H9 (cell line): ENCODE measurements at regions not wholly inside any gene's neighbourhood (a gene's known extent, or its start where the extent isn't known, plus 50 kb on each side); places are given as distances from the start of the nearest gene placed in this dataset.

ENCODE experiments used
- DNase-seq: peaks from one replicate; pipeline ENCODE4 v3.0.0-alpha.2; 2017
- H2AFZ ChIP-seq: one replicate; pipeline ENCODE4 v1.6.1; 2013; ENCODE audit warnings: mild to moderate bottlenecking, low read length, control low read depth, moderate library complexity
- H2AK5ac ChIP-seq: 2 replicates; pipeline ENCODE4 v1.6.1; 2013; ENCODE audit warnings: low read length, control low read depth, mixed read lengths; ENCODE audit not compliant: insufficient read length
- H2BK120ac ChIP-seq: one replicate; pipeline ENCODE4 v1.6.1; 2013; ENCODE audit warnings: low read depth, mild to moderate bottlenecking, low read length, control low read depth, inconsistent platforms; ENCODE audit not compliant: poor library complexity, severe bottlenecking
- H2BK12ac ChIP-seq: 2 replicates; pipeline ENCODE4 v1.6.1; 2013; ENCODE audit warnings: low read length, control low read depth, mixed read lengths, low read depth; ENCODE audit not compliant: insufficient read length
- H2BK15ac ChIP-seq: 2 replicates; pipeline ENCODE4 v1.6.1; 2013; ENCODE audit warnings: low read depth, low read length, control low read depth
- H2BK20ac ChIP-seq: one replicate; pipeline ENCODE4 v1.6.1; 2013; ENCODE audit warnings: low read depth, mild to moderate bottlenecking, low read length, control low read depth, inconsistent platforms; ENCODE audit not compliant: poor library complexity, severe bottlenecking
- H2BK5ac ChIP-seq: 2 replicates; pipeline ENCODE4 v1.6.1; 2013; ENCODE audit warnings: low read length, control low read depth, mixed read lengths; ENCODE audit not compliant: insufficient read length
- H3K14ac ChIP-seq: 2 replicates; pipeline ENCODE4 v1.6.1; 2013; ENCODE audit warnings: low read length, control low read depth; ENCODE audit not compliant: insufficient read depth
- H3K18ac ChIP-seq: 2 replicates; pipeline ENCODE4 v1.6.1; 2013; ENCODE audit warnings: low read depth, mild to moderate bottlenecking, mixed read lengths, low read length, control low read depth; ENCODE audit not compliant: insufficient read length
- H3K23ac ChIP-seq: 2 replicates; pipeline ENCODE4 v1.6.1; 2013; ENCODE audit warnings: low read length, control low read depth, mixed read lengths, low read depth; ENCODE audit not compliant: insufficient read length
- H3K23me2 ChIP-seq: 2 replicates; pipeline ENCODE4 v1.6.1; 2013; ENCODE audit warnings: low read depth, mild to moderate bottlenecking, mixed read lengths, low read length, control low read depth; ENCODE audit not compliant: insufficient read length, poor library complexity, severe bottlenecking
- H3K27ac ChIP-seq: 2 replicates; pipeline ENCODE4 v1.5.1; 2013; ENCODE audit warnings: low read length, control low read depth, mixed read lengths, low read depth; ENCODE audit not compliant: insufficient read length
- H3K27me3 ChIP-seq: 2 replicates; pipeline ENCODE4 v1.6.1; 2013; ENCODE audit warnings: low read length, control low read depth, inconsistent platforms; ENCODE audit not compliant: insufficient read depth
- H3K4ac ChIP-seq: 2 replicates; pipeline ENCODE4 v1.6.1; 2013; ENCODE audit warnings: low read depth, mild to moderate bottlenecking, control low read depth, inconsistent platforms, low read length, moderate library complexity
- H3K4me1 ChIP-seq: 2 replicates; pipeline ENCODE4 v1.6.1; 2013; ENCODE audit warnings: low read length, control low read depth, inconsistent platforms; ENCODE audit not compliant: insufficient read depth
- H3K4me2 ChIP-seq: 2 replicates; pipeline ENCODE4 v1.6.1; 2013; ENCODE audit warnings: low read length, control low read depth, mixed read lengths; ENCODE audit not compliant: insufficient read length, insufficient read depth
- H3K56ac ChIP-seq: 2 replicates; pipeline ENCODE4 v1.6.1; 2013; ENCODE audit warnings: low read depth, mild to moderate bottlenecking, mixed read lengths, low read length, control low read depth; ENCODE audit not compliant: insufficient read length
- H3K79me1 ChIP-seq: 2 replicates; pipeline ENCODE4 v1.6.1; 2013; ENCODE audit warnings: low read depth, mild to moderate bottlenecking, moderate library complexity, low read length, control low read depth, inconsistent platforms; ENCODE audit not compliant: insufficient read depth, poor library complexity, severe bottlenecking
- H3K79me2 ChIP-seq: 2 replicates; pipeline ENCODE4 v1.6.1; 2013; ENCODE audit warnings: low read length, control low read depth, inconsistent platforms; ENCODE audit not compliant: insufficient read depth
- H3K9ac ChIP-seq: 2 replicates; pipeline ENCODE4 v1.6.1; 2013; ENCODE audit warnings: low read length, control low read depth, mixed read lengths; ENCODE audit not compliant: insufficient read length; ENCODE audit errors: extremely low read depth
- H3K9me3 ChIP-seq: one replicate; pipeline ENCODE4 v1.6.1; 2013; ENCODE audit warnings: low read depth, low read length, inconsistent platforms; ENCODE audit not compliant: control insufficient read depth
- H3T11ph ChIP-seq: one replicate; pipeline ENCODE4 v1.6.1; 2013; ENCODE audit warnings: mild to moderate bottlenecking, low read length, control low read depth, inconsistent platforms
- H4K20me1 ChIP-seq: one replicate; pipeline ENCODE4 v1.6.1; 2013; ENCODE audit not compliant: control insufficient read depth, insufficient read length, insufficient read depth
- H4K5ac ChIP-seq: 2 replicates; pipeline ENCODE4 v1.6.1; 2013; ENCODE audit warnings: low read depth, mild to moderate bottlenecking, mixed read lengths, low read length, control low read depth; ENCODE audit not compliant: insufficient read length
- H4K8ac ChIP-seq: replicated peaks from 2 replicates; pipeline ENCODE4 v1.6.1; 2013; ENCODE audit warnings: low read length, control low read depth, mixed read lengths, low read depth; ENCODE audit not compliant: insufficient read length
- H4K91ac ChIP-seq: 2 replicates; pipeline ENCODE4 v1.6.1; 2013; ENCODE audit warnings: low read depth, mild to moderate bottlenecking, moderate library complexity, mixed read lengths, low read length, control low read depth; ENCODE audit not compliant: insufficient read length
- H3K27ac Mint-ChIP-seq, 3 experiments: 2 replicates in 2 of 3; 3 replicates in 1 of 3; pipeline ENCODE4 v1.8.0; 2020 to 2021; ENCODE audit warnings: mixed read lengths in 3 of 3, mild to moderate bottlenecking in 1 of 3, moderate library complexity in 1 of 3
- H3K27me3 Mint-ChIP-seq: 2 replicates; pipeline ENCODE4 v1.8.0; 2021; ENCODE audit warnings: low read depth, mild to moderate bottlenecking, moderate library complexity, mixed read lengths
- H3K36me3 Mint-ChIP-seq, 3 experiments: 2 replicates in 2 of 3; 3 replicates in 1 of 3; pipeline ENCODE4 v1.8.0; 2020 to 2021; ENCODE audit warnings: low read depth in 3 of 3, mixed read lengths in 3 of 3; ENCODE audit not compliant: insufficient read depth in 1 of 3
- H3K4me1 Mint-ChIP-seq, 2 experiments: 2 replicates each; pipeline ENCODE4 v1.8.0; 2020; ENCODE audit warnings: mixed read lengths in 2 of 2
- H3K4me3 Mint-ChIP-seq, 2 experiments: 2 replicates in 1 of 2; 3 replicates in 1 of 2; pipeline ENCODE4 v1.8.0; 2020 to 2021; ENCODE audit warnings: mild to moderate bottlenecking in 2 of 2, mixed read lengths in 2 of 2, moderate library complexity in 1 of 2
- H3K9me3 Mint-ChIP-seq, 2 experiments: 2 replicates in 1 of 2; 3 replicates in 1 of 2; pipeline ENCODE4 v1.8.0; 2020; ENCODE audit warnings: mild to moderate bottlenecking in 2 of 2, mixed read lengths in 2 of 2, moderate library complexity in 1 of 2
- WGBS: extraction: QIAGEN DNeasy Blood & Tissue Kit; methylation state at CpG from one replicate; pipeline ENCODE4 v1.1.7; 2013; ENCODE audit warnings: missing lambda C conversion rate, low lambda C conversion rate, mixed read lengths; ENCODE audit not compliant: insufficient read length; ENCODE audit errors: extremely low coverage; 5-methylcytosine and 5-hydroxymethylcytosine counted together
- TF ChIP-seq, protein P1 (sequence below): fragments of 200-600 bp; sonication (generic); conservative IDR thresholded peaks from 3 replicates; pipeline ENCODE4 v1.8.0; 2021; ENCODE audit warnings: antibody characterized with exemption, mild to moderate bottlenecking

DNA sequence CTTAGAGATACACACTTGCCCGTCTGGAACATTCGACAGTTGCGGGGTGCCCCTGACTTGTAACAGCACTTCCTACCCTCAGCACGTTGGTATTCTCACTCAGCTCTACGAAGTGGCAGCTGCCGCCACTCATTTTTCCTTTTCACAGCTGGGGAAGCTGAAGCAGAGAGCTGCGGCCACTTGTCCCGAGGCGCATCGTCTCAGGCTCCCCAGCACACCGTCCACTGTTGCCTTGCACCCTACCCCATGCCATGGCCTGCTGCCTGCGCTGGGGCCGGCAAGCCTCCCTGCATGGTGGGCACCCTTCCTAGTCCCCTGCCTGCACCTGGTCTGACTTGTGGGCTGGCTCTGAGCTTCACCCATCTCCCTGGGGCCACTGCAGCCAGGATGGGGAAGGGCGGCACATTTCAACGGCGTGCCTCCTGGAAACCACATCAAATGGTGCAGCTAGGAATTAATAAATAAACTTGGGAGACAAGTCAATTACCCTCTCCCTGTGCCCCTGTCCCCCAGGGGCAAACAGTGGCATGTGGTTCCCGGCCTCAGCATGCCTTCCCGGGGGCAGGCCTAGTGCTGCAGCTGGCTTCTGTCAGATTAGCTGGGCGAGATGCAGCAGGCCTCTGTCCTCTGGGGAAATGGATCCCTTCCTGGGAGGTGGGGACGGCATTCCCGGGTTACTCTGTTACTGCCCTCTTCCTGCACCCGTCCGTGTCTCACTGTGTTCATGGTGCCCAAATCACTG lies 64.7 kb upstream of the HAAO start:
- Histone ChIP-seq H4K5ac (no peak overlapping the region), H2AK5ac (no peak overlapping the region), H3K27ac (no peak overlapping the region), H4K91ac (no peak overlapping the region), H3K18ac (no peak overlapping the region), H3K4ac (no peak overlapping the region), H4K8ac (no peak overlapping the region), H2BK12ac (no peak overlapping the region), H3K9me3 (no peaks in the 10 kb centered on the region), H3K79me1 (no peaks in the 10 kb centered on the region), H4K20me1 (no peaks in the 10 kb centered on the region), H2AFZ (no peak overlapping the region), H3K23ac (no peak overlapping the region), H3K79me2 (no peaks in the 10 kb centered on the region), H2BK5ac (no peak overlapping the region), H3K4me1 (no peaks in the 10 kb centered on the region), H3K14ac (no peak overlapping the region; the same call in 1 of the 2 replicates), H3K23me2 (no peaks in the 10 kb centered on the region), H3K56ac (no peak overlapping the region), H2BK20ac (no peak overlapping the region), H2BK120ac (no peak overlapping the region), H2BK15ac (no peak overlapping the region), H3K9ac (no peak overlapping the region), H3T11ph (no peak overlapping the region), H3K27me3 (no peaks in the 10 kb centered on the region), H3K4me2 (no peak overlapping the region)
- Mint-ChIP-seq H3K27ac (no peak overlapping the region), H3K27me3 (no peaks in the 10 kb centered on the region; the same call in 1 of the 2 replicates), H3K4me3 (no peak overlapping the region), H3K9me3 (no peaks in the 10 kb centered on the region), H3K4me1 (peaks cover 6 to 23% of the 10 kb centered on the region in 2 experiments), H3K36me3 (no peaks in the 10 kb centered on the region)
- no peak for DNase-seq
- TF ChIP-seq, protein P1, sequence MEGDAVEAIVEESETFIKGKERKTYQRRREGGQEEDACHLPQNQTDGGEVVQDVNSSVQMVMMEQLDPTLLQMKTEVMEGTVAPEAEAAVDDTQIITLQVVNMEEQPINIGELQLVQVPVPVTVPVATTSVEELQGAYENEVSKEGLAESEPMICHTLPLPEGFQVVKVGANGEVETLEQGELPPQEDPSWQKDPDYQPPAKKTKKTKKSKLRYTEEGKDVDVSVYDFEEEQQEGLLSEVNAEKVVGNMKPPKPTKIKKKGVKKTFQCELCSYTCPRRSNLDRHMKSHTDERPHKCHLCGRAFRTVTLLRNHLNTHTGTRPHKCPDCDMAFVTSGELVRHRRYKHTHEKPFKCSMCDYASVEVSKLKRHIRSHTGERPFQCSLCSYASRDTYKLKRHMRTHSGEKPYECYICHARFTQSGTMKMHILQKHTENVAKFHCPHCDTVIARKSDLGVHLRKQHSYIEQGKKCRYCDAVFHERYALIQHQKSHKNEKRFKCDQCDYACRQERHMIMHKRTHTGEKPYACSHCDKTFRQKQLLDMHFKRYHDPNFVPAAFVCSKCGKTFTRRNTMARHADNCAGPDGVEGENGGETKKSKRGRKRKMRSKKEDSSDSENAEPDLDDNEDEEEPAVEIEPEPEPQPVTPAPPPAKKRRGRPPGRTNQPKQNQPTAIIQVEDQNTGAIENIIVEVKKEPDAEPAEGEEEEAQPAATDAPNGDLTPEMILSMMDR = no peak
- WGBS = no CpG with 5 or more reads among the region's 23 CpGs
